IPS-15b (cell line): ENCODE measurements at regions not wholly inside any gene's neighbourhood (a gene's known extent, or its start where the extent isn't known, plus 50 kb on each side); places are given as distances from the start of the nearest gene placed in this dataset.

Source experiments
- H3K27me3 ChIP-seq: one replicate; pipeline ENCODE4 v1.6.1; 2013; ENCODE audit warnings: low read length; ENCODE audit not compliant: control insufficient read depth, insufficient read depth
- H3K36me3 ChIP-seq: one replicate; pipeline ENCODE4 v1.6.1; 2013; ENCODE audit warnings: low read length; ENCODE audit not compliant: control insufficient read depth, insufficient read depth
- H3K4me1 ChIP-seq: one replicate; pipeline ENCODE4 v1.6.1; 2013; ENCODE audit warnings: mild to moderate bottlenecking, low read length; ENCODE audit not compliant: control insufficient read depth, insufficient read depth
- H3K4me3 ChIP-seq: one replicate; pipeline ENCODE4 v1.5.1; 2013; ENCODE audit warnings: low read depth, low read length
- H3K9ac ChIP-seq: one replicate; pipeline ENCODE4 v1.6.1; 2013; ENCODE audit warnings: low read depth, mild to moderate bottlenecking, low read length
- H3K9me3 ChIP-seq: one replicate; pipeline ENCODE4 v1.6.1; 2013; ENCODE audit warnings: mild to moderate bottlenecking, low read length; ENCODE audit not compliant: control insufficient read depth, insufficient read depth

- H3K36me3 ChIP-seq, result no peaks in the 10 kb centered on the region
- H3K4me1 ChIP-seq, result no peaks in the 10 kb centered on the region
- no peak overlapping the region for H3K9ac ChIP-seq
- no peaks in the 10 kb centered on the region for H3K27me3 ChIP-seq
- H3K9me3 ChIP-seq, result no peaks in the 10 kb centered on the region
- no peak overlapping the region for H3K4me3 ChIP-seq
Measured at GRCh38 chr1:36697836-36698605, 215.3 kb upstream of the CSF3R start.

GRCh38 chr1:36696261-36696940 is 213.7 kb upstream of the CSF3R start:
- Histone ChIP-seq H3K36me3 (no peaks in the 10 kb centered on the region), H3K4me3 (no peak overlapping the region), H3K27me3 (no peaks in the 10 kb centered on the region), H3K4me1 (no peaks in the 10 kb centered on the region), H3K9me3 (no peaks in the 10 kb centered on the region), H3K9ac (no peak overlapping the region)

GRCh38 chr1:36693603-36694002 is 210.9 kb upstream of the CSF3R start:
- Histone ChIP-seq H3K36me3 (no peaks in the 10 kb centered on the region), H3K27me3 (no peaks in the 10 kb centered on the region), H3K9me3 (no peaks in the 10 kb centered on the region), H3K4me3 (no peak overlapping the region), H3K4me1 (no peaks in the 10 kb centered on the region), H3K9ac (no peak overlapping the region)

- H3K27me3 ChIP-seq, result no peaks in the 10 kb centered on the region
- no peaks in the 10 kb centered on the region for H3K36me3 ChIP-seq
- no peaks in the 10 kb centered on the region for H3K9me3 ChIP-seq
- no peak overlapping the region for H3K4me3 ChIP-seq
- H3K4me1 ChIP-seq, result no peaks in the 10 kb centered on the region
- no peak overlapping the region for H3K9ac ChIP-seq
Measured at GRCh38 chr1:36693161-36693525, 210.4 kb upstream of the CSF3R start.

- H3K9me3 ChIP-seq, result no peaks in the 10 kb centered on the region
- H3K27me3 ChIP-seq, result peaks cover 2% of the 10 kb centered on the region
- no peak overlapping the region for H3K4me3 ChIP-seq
- no peaks in the 10 kb centered on the region for H3K36me3 ChIP-seq
- H3K9ac ChIP-seq, result no peak overlapping the region
- no peaks in the 10 kb centered on the region for H3K4me1 ChIP-seq
Measured at GRCh38 chr1:36692465-36693160, 209.9 kb upstream of the CSF3R start.

GRCh38 chr1:36691374-36691773 is 208.7 kb upstream of the CSF3R start:
- H3K4me3 ChIP-seq, result no peak overlapping the region
- H3K9me3 ChIP-seq, result no peaks in the 10 kb centered on the region
- no peak overlapping the region for H3K9ac ChIP-seq
- H3K27me3 ChIP-seq, result peaks cover 2% of the 10 kb centered on the region
- no peaks in the 10 kb centered on the region for H3K4me1 ChIP-seq
- no peaks in the 10 kb centered on the region for H3K36me3 ChIP-seq

- no peak overlapping the region for H3K9ac ChIP-seq
- no peaks in the 10 kb centered on the region for H3K36me3 ChIP-seq
- H3K9me3 ChIP-seq, result no peaks in the 10 kb centered on the region
- H3K4me1 ChIP-seq, result no peaks in the 10 kb centered on the region
- peaks cover 2% of the 10 kb centered on the region for H3K27me3 ChIP-seq
- H3K4me3 ChIP-seq, result no peak overlapping the region
Measured at GRCh38 chr1:36689992-36690391, 207.3 kb upstream of the CSF3R start.

GRCh38 chr1:36687312-36687711 is 204.6 kb upstream of the CSF3R start:
- Histone ChIP-seq H3K4me3 (no peak overlapping the region), H3K36me3 (no peaks in the 10 kb centered on the region), H3K27me3 (peaks cover 2% of the 10 kb centered on the region), H3K9me3 (no peaks in the 10 kb centered on the region), H3K4me1 (no peaks in the 10 kb centered on the region), H3K9ac (no peak overlapping the region)

- Histone ChIP-seq H3K27me3 (peaks cover 3% of the 10 kb centered on the region), H3K36me3 (no peaks in the 10 kb centered on the region), H3K9me3 (no peaks in the 10 kb centered on the region), H3K4me3 (no peak overlapping the region), H3K4me1 (peaks cover 15% of the 10 kb centered on the region), H3K9ac (no peak overlapping the region)
Measured at GRCh38 chr1:36675931-36676562, 193.3 kb upstream of the CSF3R start.

GRCh38 chr1:36675106-36675505 is 192.4 kb upstream of the CSF3R start:
- no peak overlapping the region for H3K9ac ChIP-seq
- H3K4me1 ChIP-seq, result peaks cover 15% of the 10 kb centered on the region
- no peak overlapping the region for H3K4me3 ChIP-seq
- no peaks in the 10 kb centered on the region for H3K36me3 ChIP-seq
- H3K9me3 ChIP-seq, result no peaks in the 10 kb centered on the region
- H3K27me3 ChIP-seq, result peaks cover under 1% of the 10 kb centered on the region

GRCh38 chr1:36673202-36673601 is 190.5 kb upstream of the CSF3R start:
- peak overlapping the region; percentile 3 for H3K4me3 ChIP-seq

More at GRCh38 chr1:36673202-36673601, 190.5 kb upstream of the CSF3R start:
- Histone ChIP-seq H3K36me3 (no peaks in the 10 kb centered on the region), H3K4me1 (peaks cover 15% of the 10 kb centered on the region), H3K27me3 (no peaks in the 10 kb centered on the region), H3K9me3 (no peaks in the 10 kb centered on the region), H3K9ac (no peak overlapping the region)
